ENCODE measurements at regions not wholly inside any gene's neighbourhood (a gene's known extent, or its start where the extent isn't known, plus 50 kb on each side); places are given as distances from the start of the nearest gene placed in this dataset.

DNA sequence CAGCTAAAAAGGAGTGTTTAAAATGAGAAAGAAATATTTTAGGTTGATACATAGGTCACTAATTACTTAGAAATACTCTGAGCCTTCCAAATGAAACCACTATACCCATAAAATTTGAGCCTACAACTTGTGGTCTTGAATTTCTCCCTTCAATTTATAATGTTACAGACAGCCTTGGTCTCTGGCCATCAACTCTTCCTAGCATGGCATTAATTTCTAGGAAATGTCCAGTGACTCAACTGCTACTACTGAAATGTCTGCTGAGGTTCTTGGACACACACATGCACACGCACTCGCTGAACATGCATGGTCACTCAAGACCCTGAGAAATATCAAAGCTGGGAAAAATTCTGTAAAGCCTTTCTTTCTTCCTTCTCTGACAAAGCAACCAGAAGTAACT is 61.1 kb upstream of the SAMSN1 start:
- no peak overlapping the region for H3K9ac ChIP-seq (ENCODE audit: low read length)
- no peaks in the 10 kb centered on the region for H3K79me2 ChIP-seq (ENCODE audit: low read length)
- H3K36me3 ChIP-seq (ENCODE audit: low read depth, low read length) = no peaks in the 10 kb centered on the region
- POLR2A ChIA-PET (ENCODE audit: unreplicated experiment) = no interaction called here
- DNase-seq (no peak), ATAC-seq (no peak)
- no peak overlapping the region for H3K4me3 ChIP-seq (ENCODE audit: low read length)
- H4K20me1 ChIP-seq (ENCODE audit: low read length) = no peaks in the 10 kb centered on the region
- CTCF ChIA-PET = no interaction called here
- BruUV-seq (replicated peaks) = no TSS peak
- H3K27me3 ChIP-seq (ENCODE audit: low read length) = no peaks in the 10 kb centered on the region
- no peak overlapping the region for H3K27ac ChIP-seq (ENCODE audit: low read length)
- intact Hi-C loops (cut with micrococcal nuclease) = no loop called here
- peaks cover 14% of the 10 kb centered on the region; the same call in 1 of the 2 replicates for H3K4me1 ChIP-seq (ENCODE audit: insufficient read depth, low read length)
- TF ChIP-seq EZH2 (IDR thresholded peaks at IDR 0.05; ENCODE audit: low read length, unreplicated experiment) = no peak
- TF ChIP-seq CTCF (conservative IDR thresholded peaks at IDR 0.05; ENCODE audit: low read depth, low read length) = no peak
- no peak for TF ChIP-seq EZH2phosphoT487 (IDR thresholded peaks at IDR 0.05; ENCODE audit: borderline replicate concordance, low read length)
- H3K4me2 ChIP-seq (ENCODE audit: low read length) = no peak overlapping the region
- H3K9me3 ChIP-seq (ENCODE audit: low read length) = no peaks in the 10 kb centered on the region
- H3F3A ChIP-seq (ENCODE audit: low read length, unreplicated experiment) = no peaks in the 10 kb centered on the region
- no peaks in the 10 kb centered on the region for H3K9me2 ChIP-seq (replicated peaks; ENCODE audit: low read length)
- H2AFZ ChIP-seq (ENCODE audit: low read length) = no peak overlapping the region

- H3K27ac ChIP-seq (ENCODE audit: low read length) = no peak overlapping the region
- CTCF ChIA-PET = no interaction called here
- H2AFZ ChIP-seq (ENCODE audit: low read length) = peak overlapping the region; percentile 49; the same call in 1 of the 2 replicates
- peak; percentile 67 for DNase-seq
- TF ChIP-seq CTCF (conservative IDR thresholded peaks at IDR 0.05; ENCODE audit: low read depth, low read length) (no peak), EZH2phosphoT487 (IDR thresholded peaks at IDR 0.05; ENCODE audit: borderline replicate concordance, low read length) (no peak), EZH2 (IDR thresholded peaks at IDR 0.05; ENCODE audit: low read length, unreplicated experiment) (no peak)
- H3K9ac ChIP-seq (ENCODE audit: low read length) = no peak overlapping the region
- H3K27me3 ChIP-seq (ENCODE audit: low read length) = no peaks in the 10 kb centered on the region
- H3K4me1 ChIP-seq (ENCODE audit: insufficient read depth, low read length) = peaks cover 14% of the 10 kb centered on the region; the same call in 1 of the 2 replicates
- no peaks in the 10 kb centered on the region for H4K20me1 ChIP-seq (ENCODE audit: low read length)
- BruUV-seq (replicated peaks) = no TSS peak
- H3K4me2 ChIP-seq (ENCODE audit: low read length) = peak overlapping the region; percentile 55
- no peaks in the 10 kb centered on the region for H3K36me3 ChIP-seq (ENCODE audit: low read depth, low read length)
- peak overlapping the region; percentile 40; the same call in 1 of the 2 replicates for H3K4me3 ChIP-seq (ENCODE audit: low read length)
- H3K79me2 ChIP-seq (ENCODE audit: low read length) = no peaks in the 10 kb centered on the region
- H3F3A ChIP-seq (ENCODE audit: low read length, unreplicated experiment) = no peaks in the 10 kb centered on the region
- intact Hi-C loops (cut with micrococcal nuclease) = no loop called here
- H3K9me2 ChIP-seq (replicated peaks; ENCODE audit: low read length) = no peaks in the 10 kb centered on the region
- no peaks in the 10 kb centered on the region for H3K9me3 ChIP-seq (ENCODE audit: low read length)
- POLR2A ChIA-PET (ENCODE audit: unreplicated experiment) = no interaction called here
- ATAC-seq = peak; percentile 43; the same call in 1 of the 2 replicates
These were observed 57.1 kb upstream of the SAMSN1 start for GRCh38 chr21:14603202-14603601.

DNA sequence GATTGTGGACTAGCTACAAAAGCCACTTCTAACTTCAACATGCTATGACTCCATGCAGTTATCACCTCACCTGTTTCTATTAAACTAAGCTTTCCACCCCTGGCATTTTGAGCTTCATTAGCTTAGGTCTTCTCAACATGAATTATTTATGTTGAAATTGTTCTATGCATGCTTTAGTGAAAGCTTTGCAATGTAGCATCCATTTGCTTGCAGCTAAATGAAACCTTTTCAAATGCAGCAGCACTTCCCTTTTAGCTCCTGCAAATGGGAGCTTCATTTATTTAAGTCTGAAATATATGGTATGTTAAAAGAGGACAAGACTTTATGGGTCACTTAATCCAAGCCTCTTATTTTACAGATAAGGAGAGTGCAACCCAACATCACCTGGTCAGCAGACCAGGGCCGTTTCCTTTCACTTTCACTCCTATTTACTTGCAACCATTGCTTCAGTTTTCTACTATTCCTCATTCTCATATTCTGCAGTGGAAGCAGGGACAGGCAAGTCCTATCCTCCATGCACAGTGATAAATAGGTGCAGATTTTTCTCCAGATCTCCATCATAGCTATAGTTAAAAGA is 56.4 kb upstream of the SAMSN1 start:
- H3F3A ChIP-seq (ENCODE audit: low read length, unreplicated experiment) = no peaks in the 10 kb centered on the region
- POLR2A ChIA-PET (ENCODE audit: unreplicated experiment) = no interaction called here
- H3K9ac ChIP-seq (ENCODE audit: low read length) = no peak overlapping the region
- TF ChIP-seq EZH2 (IDR thresholded peaks at IDR 0.05; ENCODE audit: low read length, unreplicated experiment) (no peak), CTCF (conservative IDR thresholded peaks at IDR 0.05; ENCODE audit: low read depth, low read length) (no peak), EZH2phosphoT487 (IDR thresholded peaks at IDR 0.05; ENCODE audit: borderline replicate concordance, low read length) (no peak)
- no peaks in the 10 kb centered on the region for H3K36me3 ChIP-seq (ENCODE audit: low read depth, low read length)
- peak overlapping the region; percentile 49 for H2AFZ ChIP-seq (ENCODE audit: low read length)
- intact Hi-C loops (cut with micrococcal nuclease) = no loop called here
- ATAC-seq = no peak
- peak overlapping the region; percentile 55 for H3K4me2 ChIP-seq (ENCODE audit: low read length)
- no TSS peak for BruUV-seq (replicated peaks)
- no peak overlapping the region for H3K27ac ChIP-seq (ENCODE audit: low read length)
- H3K4me1 ChIP-seq (ENCODE audit: insufficient read depth, low read length) = peaks cover 14% of the 10 kb centered on the region; the same call in 1 of the 2 replicates
- no peaks in the 10 kb centered on the region for H3K79me2 ChIP-seq (ENCODE audit: low read length)
- CTCF ChIA-PET = no interaction called here
- H3K9me2 ChIP-seq (replicated peaks; ENCODE audit: low read length) = no peaks in the 10 kb centered on the region
- no peaks in the 10 kb centered on the region for H3K9me3 ChIP-seq (ENCODE audit: low read length)
- DNase-seq = no peak
- H3K27me3 ChIP-seq (ENCODE audit: low read length) = no peaks in the 10 kb centered on the region
- H4K20me1 ChIP-seq (ENCODE audit: low read length) = no peaks in the 10 kb centered on the region
- peak overlapping the region; percentile 40; the same call in 1 of the 2 replicates for H3K4me3 ChIP-seq (ENCODE audit: low read length)
